Gastrocnemius medialis (tissue), 4 donors: ENCODE measurements at regions not wholly inside any gene's neighbourhood (a gene's known extent, or its start where the extent isn't known, plus 50 kb on each side); places are given as distances from the start of the nearest gene placed in this dataset.

Experiments
- POLR2A ChIP-seq, 2 donors: fragments of 450-650 bp; IDR thresholded peaks; one replicate each; pipeline ENCODE4 v1.6.1; 2017; ENCODE audit warnings: antibody characterized with exemption in 2 of 2, mild to moderate bottlenecking in 2 of 2, moderate library complexity in 2 of 2
- TF ChIP-seq, protein P1 (sequence below), 5 experiments: fragments of 450-650 bp in 3 of 5; fragments of 200-600 bp in 2 of 5; sonication (generic) in 2 of 5; IDR thresholded peaks in 4 of 5; conservative IDR thresholded peaks in 1 of 5; 1 replicate in 4 of 5; 2 replicates in 1 of 5; pipeline ENCODE4 v1.5.1; 2016 to 2019; ENCODE audit warnings: antibody characterized with exemption in 5 of 5, mild to moderate bottlenecking in 3 of 5, moderate library complexity in 3 of 5

DNA sequence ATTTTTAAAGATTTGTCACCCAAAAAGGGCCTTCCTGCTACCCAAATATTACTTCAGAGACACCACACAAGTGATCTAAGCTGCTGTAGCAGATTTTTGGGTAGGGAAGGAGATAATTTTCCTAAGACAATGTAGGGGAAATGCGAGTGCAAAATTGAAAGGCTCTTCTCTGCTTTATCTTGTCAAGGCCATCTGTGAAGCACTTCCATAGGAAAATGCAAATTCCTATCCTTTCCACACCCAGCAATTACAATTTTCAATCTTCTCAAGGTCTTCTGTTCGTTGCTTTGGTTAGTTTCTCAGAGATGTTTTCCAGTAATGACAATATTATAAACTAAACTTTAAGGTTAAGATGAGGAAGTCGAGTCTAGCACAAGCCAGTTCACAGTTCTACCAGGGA is 53.4 kb downstream of the HDGFL1 start:
- TF ChIP-seq, protein P1, sequence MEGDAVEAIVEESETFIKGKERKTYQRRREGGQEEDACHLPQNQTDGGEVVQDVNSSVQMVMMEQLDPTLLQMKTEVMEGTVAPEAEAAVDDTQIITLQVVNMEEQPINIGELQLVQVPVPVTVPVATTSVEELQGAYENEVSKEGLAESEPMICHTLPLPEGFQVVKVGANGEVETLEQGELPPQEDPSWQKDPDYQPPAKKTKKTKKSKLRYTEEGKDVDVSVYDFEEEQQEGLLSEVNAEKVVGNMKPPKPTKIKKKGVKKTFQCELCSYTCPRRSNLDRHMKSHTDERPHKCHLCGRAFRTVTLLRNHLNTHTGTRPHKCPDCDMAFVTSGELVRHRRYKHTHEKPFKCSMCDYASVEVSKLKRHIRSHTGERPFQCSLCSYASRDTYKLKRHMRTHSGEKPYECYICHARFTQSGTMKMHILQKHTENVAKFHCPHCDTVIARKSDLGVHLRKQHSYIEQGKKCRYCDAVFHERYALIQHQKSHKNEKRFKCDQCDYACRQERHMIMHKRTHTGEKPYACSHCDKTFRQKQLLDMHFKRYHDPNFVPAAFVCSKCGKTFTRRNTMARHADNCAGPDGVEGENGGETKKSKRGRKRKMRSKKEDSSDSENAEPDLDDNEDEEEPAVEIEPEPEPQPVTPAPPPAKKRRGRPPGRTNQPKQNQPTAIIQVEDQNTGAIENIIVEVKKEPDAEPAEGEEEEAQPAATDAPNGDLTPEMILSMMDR (IDR thresholded peaks at IDR 0.05 in 4 of 5, conservative IDR thresholded peaks at IDR 0.05 in 1 of 5), result no peak
- no peak for TF ChIP-seq POLR2A (IDR thresholded peaks at IDR 0.05)
